MM.1S (cell line): ENCODE measurements at regions not wholly inside any gene's neighbourhood (a gene's known extent, or its start where the extent isn't known, plus 50 kb on each side); places are given as distances from the start of the nearest gene placed in this dataset.

Source experiments
- DNase-seq: peaks from one replicate; pipeline ENCODE4 v3.0.0-alpha.2; 2015
- H2AFZ ChIP-seq: fragments of 300-600 bp; sonication (generic); 2 replicates; pipeline ENCODE4 v1.6.0; 2016; ENCODE audit warnings: antibody characterized with exemption, low read length
- H3F3A ChIP-seq: fragments of 300-600 bp; sonication (generic); 2 replicates; pipeline ENCODE4 v1.6.1; 2016; ENCODE audit warnings: mild to moderate bottlenecking, antibody characterized with exemption, low read length, moderate library complexity, mixed read lengths; ENCODE audit not compliant: insufficient read depth
- H3K27ac ChIP-seq: fragments of 300-600 bp; sonication (generic); 2 replicates; pipeline ENCODE4 v1.5.1; 2016; ENCODE audit warnings: mild to moderate bottlenecking, low read length
- H3K27me3 ChIP-seq: fragments of 300-600 bp; sonication (generic); replicated peaks from 2 replicates; pipeline ENCODE4 v1.6.0; 2016; ENCODE audit warnings: low read length; ENCODE audit not compliant: insufficient read depth
- H3K36me3 ChIP-seq: fragments of 300-600 bp; sonication (generic); replicated peaks from 2 replicates; pipeline ENCODE4 v1.6.1; 2016; ENCODE audit warnings: mild to moderate bottlenecking, low read length, mixed read lengths; ENCODE audit not compliant: insufficient read depth
- H3K4me1 ChIP-seq: fragments of 300-600 bp; sonication (generic); 2 replicates; pipeline ENCODE4 v1.6.1; 2016; ENCODE audit warnings: low read length, mixed read lengths
- H3K4me2 ChIP-seq: fragments of 300-600 bp; sonication (generic); 2 replicates; pipeline ENCODE4 v1.6.0; 2016; ENCODE audit warnings: low read depth, low read length
- H3K4me3 ChIP-seq: fragments of 300-600 bp; sonication (generic); 2 replicates; pipeline ENCODE4 v1.5.1; 2016; ENCODE audit warnings: low read length, mixed read lengths
- H3K79me2 ChIP-seq: fragments of 300-600 bp; sonication (generic); 2 replicates; pipeline ENCODE4 v1.6.1; 2016; ENCODE audit warnings: mixed run types, low read length, mixed read lengths
- H3K9ac ChIP-seq: fragments of 300-600 bp; sonication (generic); 2 replicates; pipeline ENCODE4 v1.6.1; 2016; ENCODE audit warnings: low read length, mixed read lengths
- H3K9me2 ChIP-seq: fragments of 300-600 bp; sonication (generic); replicated peaks from 2 replicates; pipeline ENCODE4 v1.6.1; 2016; ENCODE audit warnings: mild to moderate bottlenecking, low read length, mixed read lengths; ENCODE audit not compliant: insufficient read depth
- H3K9me3 ChIP-seq: fragments of 300-600 bp; sonication (generic); replicated peaks from 2 replicates; pipeline ENCODE4 v1.6.1; 2016; ENCODE audit warnings: mild to moderate bottlenecking, low read length, mixed read lengths; ENCODE audit not compliant: insufficient read depth
- H4K20me1 ChIP-seq: fragments of 300-600 bp; sonication (generic); 2 replicates; pipeline ENCODE4 v1.6.1; 2016; ENCODE audit warnings: mild to moderate bottlenecking, low read length, moderate library complexity, mixed read lengths; ENCODE audit not compliant: insufficient read depth
- EZH2 ChIP-seq: fragments of 300-600 bp; sonication (generic); optimal IDR thresholded peaks from 2 replicates; pipeline ENCODE3; 2017; ENCODE audit warnings: low read depth, mild to moderate bottlenecking, antibody characterized with exemption, low read length, mixed read lengths
- EZH2phosphoT487 ChIP-seq: fragments of 300-600 bp; sonication (generic); IDR thresholded peaks from 2 replicates; pipeline ENCODE4 v1.6.1; 2018; ENCODE audit warnings: antibody characterized with exemption, low read length
- TF ChIP-seq, protein P1 (sequence below): fragments of 300-600 bp; sonication (generic); IDR thresholded peaks from 2 replicates; pipeline ENCODE4 v1.5.1; 2016; ENCODE audit warnings: antibody characterized with exemption, low read length, mixed read lengths

DNA sequence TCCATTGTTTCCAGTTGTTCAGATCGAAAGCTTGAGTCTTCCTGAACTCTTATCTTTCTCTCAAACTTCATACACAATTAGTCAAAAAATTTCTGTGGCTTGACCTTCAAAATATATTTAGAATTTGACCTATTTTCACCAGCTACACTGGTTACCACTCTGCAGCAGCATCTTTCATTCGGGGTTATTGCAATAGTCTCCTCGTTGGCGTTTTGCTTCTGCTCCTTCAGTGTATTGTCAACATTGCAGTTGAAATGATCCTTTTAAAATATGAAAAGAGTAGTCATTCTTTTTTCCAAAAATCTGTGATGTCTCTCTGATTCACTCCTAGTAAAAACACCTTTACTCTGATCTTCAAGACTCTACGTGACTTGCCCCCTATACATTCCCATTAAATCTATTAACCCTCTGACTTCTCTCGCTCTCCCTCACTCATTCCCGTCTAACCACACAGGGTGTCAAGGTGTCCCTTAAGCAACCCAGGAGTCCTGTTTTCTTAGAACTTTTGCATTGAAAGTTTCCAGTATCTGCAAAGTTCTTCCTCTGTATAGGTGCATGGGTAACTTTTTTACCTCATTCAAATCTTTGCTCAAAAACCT, 480.2 kb upstream of the B3GALT2 start:
- Histone ChIP-seq H3K4me3 (no peak overlapping the region), H3K4me2 (no peak overlapping the region), H3K79me2 (no peaks in the 10 kb centered on the region), H3K9me3 (no peaks in the 10 kb centered on the region), H3K27me3 (no peaks in the 10 kb centered on the region), H3F3A (no peaks in the 10 kb centered on the region), H3K4me1 (no peaks in the 10 kb centered on the region), H4K20me1 (no peaks in the 10 kb centered on the region), H2AFZ (no peak overlapping the region), H3K27ac (no peak overlapping the region), H3K36me3 (no peaks in the 10 kb centered on the region), H3K9ac (no peak overlapping the region), H3K9me2 (no peaks in the 10 kb centered on the region)
- DNase-seq = no peak
- TF ChIP-seq EZH2 (no peak), EZH2phosphoT487 (no peak)
- TF ChIP-seq, protein P1, sequence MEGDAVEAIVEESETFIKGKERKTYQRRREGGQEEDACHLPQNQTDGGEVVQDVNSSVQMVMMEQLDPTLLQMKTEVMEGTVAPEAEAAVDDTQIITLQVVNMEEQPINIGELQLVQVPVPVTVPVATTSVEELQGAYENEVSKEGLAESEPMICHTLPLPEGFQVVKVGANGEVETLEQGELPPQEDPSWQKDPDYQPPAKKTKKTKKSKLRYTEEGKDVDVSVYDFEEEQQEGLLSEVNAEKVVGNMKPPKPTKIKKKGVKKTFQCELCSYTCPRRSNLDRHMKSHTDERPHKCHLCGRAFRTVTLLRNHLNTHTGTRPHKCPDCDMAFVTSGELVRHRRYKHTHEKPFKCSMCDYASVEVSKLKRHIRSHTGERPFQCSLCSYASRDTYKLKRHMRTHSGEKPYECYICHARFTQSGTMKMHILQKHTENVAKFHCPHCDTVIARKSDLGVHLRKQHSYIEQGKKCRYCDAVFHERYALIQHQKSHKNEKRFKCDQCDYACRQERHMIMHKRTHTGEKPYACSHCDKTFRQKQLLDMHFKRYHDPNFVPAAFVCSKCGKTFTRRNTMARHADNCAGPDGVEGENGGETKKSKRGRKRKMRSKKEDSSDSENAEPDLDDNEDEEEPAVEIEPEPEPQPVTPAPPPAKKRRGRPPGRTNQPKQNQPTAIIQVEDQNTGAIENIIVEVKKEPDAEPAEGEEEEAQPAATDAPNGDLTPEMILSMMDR = no peak

DNA sequence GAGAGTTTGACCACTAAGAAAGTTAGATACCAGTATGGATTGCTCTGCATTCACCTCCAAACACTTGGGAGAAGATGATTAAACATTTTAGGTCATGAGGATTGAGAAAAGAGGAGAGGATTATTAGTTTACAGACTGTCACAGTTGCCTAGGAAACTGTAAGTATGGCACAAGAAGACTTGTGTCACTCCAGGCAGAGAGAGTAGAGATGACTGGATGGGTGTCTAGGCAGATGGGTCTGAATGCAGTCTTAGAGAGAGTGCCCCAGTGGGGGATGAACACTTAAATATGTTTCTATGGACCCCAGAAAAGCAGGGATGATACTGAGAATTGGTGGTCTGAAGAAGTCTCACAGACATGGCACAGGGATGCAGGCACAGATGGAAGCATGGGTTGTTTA, 477.6 kb upstream of the B3GALT2 start:
- H3K4me1 ChIP-seq = no peaks in the 10 kb centered on the region
- H3K9me2 ChIP-seq = no peaks in the 10 kb centered on the region
- no peak overlapping the region for H3K4me3 ChIP-seq
- H3K27ac ChIP-seq = no peak overlapping the region
- H3F3A ChIP-seq = no peaks in the 10 kb centered on the region
- no peak for DNase-seq
- no peaks in the 10 kb centered on the region for H3K79me2 ChIP-seq
- H3K27me3 ChIP-seq = no peaks in the 10 kb centered on the region
- no peaks in the 10 kb centered on the region for H4K20me1 ChIP-seq
- H2AFZ ChIP-seq = no peak overlapping the region
- no peak overlapping the region for H3K9ac ChIP-seq
- no peak overlapping the region for H3K4me2 ChIP-seq
- no peak for TF ChIP-seq EZH2
- TF ChIP-seq, protein P1 = no peak
- TF ChIP-seq EZH2phosphoT487 = no peak
- H3K9me3 ChIP-seq = no peaks in the 10 kb centered on the region
- no peaks in the 10 kb centered on the region for H3K36me3 ChIP-seq

DNA sequence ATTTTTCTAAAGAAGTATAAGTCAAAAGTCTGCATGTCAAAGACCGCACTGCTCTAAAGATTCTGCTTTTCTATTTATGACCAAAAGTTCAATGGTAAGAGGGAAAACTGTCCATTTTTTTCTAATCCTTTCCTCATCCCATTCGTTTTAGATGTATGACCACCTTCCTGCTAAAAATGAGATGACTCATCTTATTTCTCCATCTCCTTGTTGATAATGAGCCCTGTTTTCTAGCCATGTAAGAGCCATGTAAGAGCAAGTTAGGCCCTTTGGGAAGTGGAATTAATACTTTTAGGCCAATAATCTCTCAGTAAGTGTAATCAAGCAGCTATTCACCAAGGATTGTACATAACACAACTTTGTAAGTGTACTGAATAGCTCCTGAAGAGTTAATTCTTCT, 475.6 kb upstream of the B3GALT2 start:
- Histone ChIP-seq H4K20me1 (no peaks in the 10 kb centered on the region), H3K36me3 (no peaks in the 10 kb centered on the region), H3K9me2 (no peaks in the 10 kb centered on the region), H2AFZ (no peak overlapping the region), H3K4me1 (no peaks in the 10 kb centered on the region), H3K4me3 (no peak overlapping the region), H3K79me2 (no peaks in the 10 kb centered on the region), H3K27me3 (no peaks in the 10 kb centered on the region), H3K9ac (no peak overlapping the region), H3K9me3 (no peaks in the 10 kb centered on the region), H3F3A (no peaks in the 10 kb centered on the region), H3K27ac (no peak overlapping the region), H3K4me2 (no peak overlapping the region)
- no peak for DNase-seq
- TF ChIP-seq, protein P1 = no peak
- TF ChIP-seq EZH2phosphoT487 (no peak), EZH2 (no peak)
